Nephron progenitor cell (in vitro differentiated cells): ENCODE measurements at regions not wholly inside any gene's neighbourhood (a gene's known extent, or its start where the extent isn't known, plus 50 kb on each side); places are given as distances from the start of the nearest gene placed in this dataset.

Experiments
- DNase-seq: peaks from one replicate; pipeline ENCODE4 v3.0.0; 2021
- H3K27ac Mint-ChIP-seq: 2 replicates; pipeline ENCODE4 v1.8.0; 2021; ENCODE audit warnings: mild to moderate bottlenecking, moderate library complexity, mixed read lengths
- H3K27me3 Mint-ChIP-seq: 2 replicates; pipeline ENCODE4 v1.8.0; 2021; ENCODE audit warnings: mild to moderate bottlenecking, low read depth, mixed read lengths; ENCODE audit not compliant: poor library complexity
- H3K36me3 Mint-ChIP-seq: 2 replicates; pipeline ENCODE4 v1.8.0; 2021; ENCODE audit warnings: low read depth, mixed read lengths
- H3K4me1 Mint-ChIP-seq: 2 replicates; pipeline ENCODE4 v1.8.0; 2021; ENCODE audit warnings: mixed read lengths
- H3K4me3 Mint-ChIP-seq: 2 replicates; pipeline ENCODE4 v1.8.0; 2021; ENCODE audit warnings: mild to moderate bottlenecking, moderate library complexity, mixed read lengths
- H3K9me3 Mint-ChIP-seq: 2 replicates; pipeline ENCODE4 v1.8.0; 2021; ENCODE audit warnings: mild to moderate bottlenecking, moderate library complexity, mixed read lengths
- TF ChIP-seq, protein P1 (sequence below): fragments of 200-600 bp; sonication (generic); IDR thresholded peaks from 2 replicates; pipeline ENCODE4 v1.5.0; 2021; ENCODE audit warnings: antibody characterized with exemption

DNA sequence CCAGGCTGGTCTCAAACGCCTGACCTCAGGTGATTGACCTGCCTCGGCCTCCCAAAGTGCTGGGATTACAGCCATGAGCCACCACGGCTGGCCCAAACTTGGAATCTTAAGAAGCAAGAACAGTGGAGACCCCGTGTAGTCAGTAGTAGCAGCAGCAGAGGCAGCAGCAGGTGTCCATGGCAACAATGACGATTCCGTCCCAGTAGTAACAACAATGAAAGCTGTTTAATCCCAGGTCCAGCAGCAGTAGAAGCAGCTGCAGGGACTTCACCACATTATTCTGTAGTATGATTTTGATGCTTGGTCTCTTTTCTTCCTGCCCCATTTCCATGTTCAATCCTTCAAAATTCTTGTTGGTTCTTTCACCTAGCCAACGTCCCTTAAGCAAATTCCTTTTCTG is 69.6 kb upstream of the KCTD3 start:
- H3K9me3 Mint-ChIP-seq = peaks cover 10% of the 10 kb centered on the region
- TF ChIP-seq, protein P1, sequence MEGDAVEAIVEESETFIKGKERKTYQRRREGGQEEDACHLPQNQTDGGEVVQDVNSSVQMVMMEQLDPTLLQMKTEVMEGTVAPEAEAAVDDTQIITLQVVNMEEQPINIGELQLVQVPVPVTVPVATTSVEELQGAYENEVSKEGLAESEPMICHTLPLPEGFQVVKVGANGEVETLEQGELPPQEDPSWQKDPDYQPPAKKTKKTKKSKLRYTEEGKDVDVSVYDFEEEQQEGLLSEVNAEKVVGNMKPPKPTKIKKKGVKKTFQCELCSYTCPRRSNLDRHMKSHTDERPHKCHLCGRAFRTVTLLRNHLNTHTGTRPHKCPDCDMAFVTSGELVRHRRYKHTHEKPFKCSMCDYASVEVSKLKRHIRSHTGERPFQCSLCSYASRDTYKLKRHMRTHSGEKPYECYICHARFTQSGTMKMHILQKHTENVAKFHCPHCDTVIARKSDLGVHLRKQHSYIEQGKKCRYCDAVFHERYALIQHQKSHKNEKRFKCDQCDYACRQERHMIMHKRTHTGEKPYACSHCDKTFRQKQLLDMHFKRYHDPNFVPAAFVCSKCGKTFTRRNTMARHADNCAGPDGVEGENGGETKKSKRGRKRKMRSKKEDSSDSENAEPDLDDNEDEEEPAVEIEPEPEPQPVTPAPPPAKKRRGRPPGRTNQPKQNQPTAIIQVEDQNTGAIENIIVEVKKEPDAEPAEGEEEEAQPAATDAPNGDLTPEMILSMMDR = no peak
- no peaks in the 10 kb centered on the region for H3K4me1 Mint-ChIP-seq
- H3K36me3 Mint-ChIP-seq = peaks cover 4% of the 10 kb centered on the region
- H3K27me3 Mint-ChIP-seq = peaks cover 3% of the 10 kb centered on the region
- no peak overlapping the region for H3K4me3 Mint-ChIP-seq
- H3K27ac Mint-ChIP-seq = no peak overlapping the region
- no peak for DNase-seq

DNA sequence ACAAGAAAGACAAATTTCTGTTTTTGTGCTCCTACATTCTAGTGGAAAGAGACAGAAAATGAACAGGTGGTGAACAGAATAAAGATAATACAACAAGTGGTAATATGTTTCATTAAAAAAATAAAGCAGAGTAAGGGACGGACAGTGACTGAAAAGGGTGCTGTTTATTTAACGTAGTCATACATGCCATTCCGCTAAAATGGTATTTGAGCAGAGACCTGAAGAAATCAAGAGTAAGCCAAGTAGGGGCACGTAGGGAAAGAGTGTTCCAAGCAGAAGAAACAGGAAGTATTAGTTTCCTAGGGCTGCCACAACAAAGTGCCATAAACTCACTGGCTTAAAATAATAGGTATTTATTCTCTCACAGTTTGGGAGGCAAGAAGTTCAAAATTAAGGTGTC is 65.6 kb upstream of the KCTD3 start:
- H3K4me1 Mint-ChIP-seq = no peaks in the 10 kb centered on the region
- DNase-seq = no peak
- no peak overlapping the region for H3K4me3 Mint-ChIP-seq
- no peaks in the 10 kb centered on the region for H3K36me3 Mint-ChIP-seq
- no peak overlapping the region for H3K27ac Mint-ChIP-seq
- TF ChIP-seq, protein P1 = no peak
- no peaks in the 10 kb centered on the region for H3K9me3 Mint-ChIP-seq
- no peaks in the 10 kb centered on the region for H3K27me3 Mint-ChIP-seq

DNA sequence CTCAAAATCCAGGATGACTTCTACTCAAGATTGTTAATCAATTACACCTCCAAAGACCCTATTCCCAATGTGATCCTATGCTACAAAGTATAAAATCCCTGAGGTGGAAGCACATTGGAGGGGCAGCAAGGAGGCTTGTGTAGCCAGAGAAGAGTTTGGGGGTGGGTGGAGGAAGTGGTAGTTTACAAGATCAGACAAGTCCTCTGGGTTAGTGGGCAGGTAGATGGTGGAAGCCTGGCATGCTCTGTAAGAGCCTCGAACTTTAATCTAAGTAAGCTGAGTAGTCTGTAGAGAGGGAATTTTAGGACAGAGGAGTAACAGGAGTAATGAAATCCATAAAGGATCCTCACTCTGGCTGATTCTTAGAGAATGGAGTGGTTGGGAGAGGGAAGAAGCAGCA is 65.0 kb upstream of the KCTD3 start:
- H3K4me1 Mint-ChIP-seq = no peaks in the 10 kb centered on the region
- H3K9me3 Mint-ChIP-seq = peaks cover 4% of the 10 kb centered on the region
- no peaks in the 10 kb centered on the region for H3K27me3 Mint-ChIP-seq
- no peak overlapping the region for H3K27ac Mint-ChIP-seq
- H3K36me3 Mint-ChIP-seq = no peaks in the 10 kb centered on the region
- DNase-seq = no peak
- H3K4me3 Mint-ChIP-seq = no peak overlapping the region
- TF ChIP-seq, protein P1 = no peak

DNA sequence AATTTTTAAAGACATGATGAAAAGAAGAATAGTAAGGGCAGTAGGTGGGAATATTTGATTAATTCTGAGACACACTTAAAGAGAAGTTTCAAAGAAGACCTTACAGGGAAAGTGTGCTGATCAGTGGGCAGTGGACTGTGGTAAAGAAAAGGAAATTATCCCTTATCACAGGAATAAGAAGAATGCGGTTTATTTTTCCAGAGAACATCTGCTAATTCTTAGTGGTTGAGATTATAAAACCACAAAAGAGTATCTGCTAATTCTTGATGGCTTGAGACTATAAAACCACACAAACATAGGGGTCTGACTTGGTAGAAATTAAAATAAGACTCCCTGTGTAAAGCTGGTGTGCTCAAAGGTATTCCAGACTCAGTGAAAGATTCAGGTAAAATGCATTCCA is 60.0 kb upstream of the KCTD3 start:
- TF ChIP-seq, protein P1 = no peak
- peaks cover 35% of the 10 kb centered on the region for H3K9me3 Mint-ChIP-seq
- H3K4me1 Mint-ChIP-seq = no peaks in the 10 kb centered on the region
- H3K4me3 Mint-ChIP-seq = no peak overlapping the region
- H3K27ac Mint-ChIP-seq = no peak overlapping the region
- DNase-seq = no peak
- no peaks in the 10 kb centered on the region for H3K36me3 Mint-ChIP-seq
- H3K27me3 Mint-ChIP-seq = peaks cover 4% of the 10 kb centered on the region

DNA sequence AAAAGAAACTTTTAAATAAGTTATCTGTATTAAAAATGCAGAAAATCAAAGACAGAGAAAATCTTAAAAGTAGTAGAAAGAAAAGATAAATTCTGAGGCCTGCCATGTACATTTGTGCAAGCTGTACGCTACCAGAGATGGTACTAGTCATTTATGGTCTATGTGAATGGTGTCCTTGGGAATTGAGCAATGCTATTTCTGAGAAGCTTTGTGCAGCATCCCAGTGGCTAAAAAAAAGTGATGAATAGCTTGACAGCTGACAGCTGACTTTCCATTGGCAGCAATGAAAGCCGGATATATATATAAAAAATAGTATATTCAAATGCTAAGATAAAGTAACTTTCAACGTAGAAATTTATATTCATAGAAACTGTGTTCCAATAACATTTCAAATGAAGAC is 58.8 kb upstream of the KCTD3 start:
- H3K27ac Mint-ChIP-seq = no peak overlapping the region
- H3K36me3 Mint-ChIP-seq = no peaks in the 10 kb centered on the region
- no peaks in the 10 kb centered on the region for H3K4me1 Mint-ChIP-seq
- H3K27me3 Mint-ChIP-seq = peaks cover 4% of the 10 kb centered on the region
- no peak for DNase-seq
- H3K4me3 Mint-ChIP-seq = no peak overlapping the region
- H3K9me3 Mint-ChIP-seq = peaks cover 45% of the 10 kb centered on the region
- TF ChIP-seq, protein P1 = no peak
